ENCODE measurements at regions not wholly inside any gene's neighbourhood (a gene's known extent, or its start where the extent isn't known, plus 50 kb on each side); places are given as distances from the start of the nearest gene placed in this dataset.

DNA sequence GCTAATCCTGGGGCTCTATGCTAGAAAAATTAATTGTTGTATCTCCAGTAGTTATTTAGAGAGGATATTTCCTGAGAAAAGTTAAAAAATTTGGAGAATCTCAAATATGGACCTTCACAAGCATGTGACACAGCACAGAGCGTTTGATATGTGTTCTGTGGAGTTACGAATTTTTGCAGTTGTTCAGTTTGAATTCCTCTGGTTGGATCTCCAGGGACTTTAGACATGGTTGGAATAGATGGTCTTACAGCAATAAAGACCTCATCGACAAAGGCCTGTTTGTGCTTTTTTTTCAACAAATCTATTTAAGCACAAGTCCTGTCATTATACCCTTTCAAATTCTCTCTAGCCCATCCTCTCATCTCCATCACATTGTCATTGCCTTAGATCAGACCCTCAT lies 138.0 kb downstream of the TES start:
- Histone ChIP-seq H3K79me2 (ENCODE audit: control insufficient read depth, insufficient read depth, low read length) (no peaks in the 10 kb centered on the region), H3K4me3 (ENCODE audit: control insufficient read depth in 2 of 3, extremely low read depth in 1 of 3, insufficient read depth in 2 of 3, low read depth in 1 of 3, low read length in 3 of 3) (no peak overlapping the region), H4K20me1 (ENCODE audit: control insufficient read depth, extremely low read depth, insufficient read depth, low read length) (no peaks in the 10 kb centered on the region), H3K27me3 (ENCODE audit: control insufficient read depth, extremely low read depth, insufficient read depth, low read length) (no peaks in the 10 kb centered on the region), H3K4me1 (ENCODE audit: control insufficient read depth, extremely low read depth, insufficient read depth, low read length) (peaks cover 4% of the 10 kb centered on the region), H3K9me3 (ENCODE audit: control insufficient read depth, low read depth, low read length) (no peaks in the 10 kb centered on the region), H3K9me1 (ENCODE audit: control insufficient read depth, extremely low read depth, insufficient read depth, low read length) (no peaks in the 10 kb centered on the region), H3K36me3 (ENCODE audit: control insufficient read depth in 2 of 2, extremely low read depth in 1 of 2, insufficient read depth in 2 of 2, low read length in 2 of 2) (no peaks in the 10 kb centered on the region), H3K4me2 (ENCODE audit: control insufficient read depth, extremely low read depth, insufficient read depth, low read depth, low read length) (no peak overlapping the region), H3K27ac (ENCODE audit: control insufficient read depth, insufficient read depth, low read length) (no peak overlapping the region), H3K9ac (ENCODE audit: control insufficient read depth, extremely low read depth, insufficient read depth, low read length) (no peak overlapping the region), H2AFZ (ENCODE audit: control insufficient read depth, low read length) (no peak overlapping the region)
- dilution Hi-C loops (cut with MboI; ENCODE audit: extremely low pct_ligation_motif_present, low sequenced_read_pairs) = no loop called here
- no peak for TF ChIP-seq EZH2 (IDR thresholded peaks at IDR 0.05; ENCODE audit: low read length)
- TF ChIP-seq, protein P1, sequence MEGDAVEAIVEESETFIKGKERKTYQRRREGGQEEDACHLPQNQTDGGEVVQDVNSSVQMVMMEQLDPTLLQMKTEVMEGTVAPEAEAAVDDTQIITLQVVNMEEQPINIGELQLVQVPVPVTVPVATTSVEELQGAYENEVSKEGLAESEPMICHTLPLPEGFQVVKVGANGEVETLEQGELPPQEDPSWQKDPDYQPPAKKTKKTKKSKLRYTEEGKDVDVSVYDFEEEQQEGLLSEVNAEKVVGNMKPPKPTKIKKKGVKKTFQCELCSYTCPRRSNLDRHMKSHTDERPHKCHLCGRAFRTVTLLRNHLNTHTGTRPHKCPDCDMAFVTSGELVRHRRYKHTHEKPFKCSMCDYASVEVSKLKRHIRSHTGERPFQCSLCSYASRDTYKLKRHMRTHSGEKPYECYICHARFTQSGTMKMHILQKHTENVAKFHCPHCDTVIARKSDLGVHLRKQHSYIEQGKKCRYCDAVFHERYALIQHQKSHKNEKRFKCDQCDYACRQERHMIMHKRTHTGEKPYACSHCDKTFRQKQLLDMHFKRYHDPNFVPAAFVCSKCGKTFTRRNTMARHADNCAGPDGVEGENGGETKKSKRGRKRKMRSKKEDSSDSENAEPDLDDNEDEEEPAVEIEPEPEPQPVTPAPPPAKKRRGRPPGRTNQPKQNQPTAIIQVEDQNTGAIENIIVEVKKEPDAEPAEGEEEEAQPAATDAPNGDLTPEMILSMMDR (optimal IDR thresholded peaks at IDR 0.05 in 1 of 3, IDR thresholded peaks at IDR 0.05 in 1 of 3, conservative IDR thresholded peaks at IDR 0.05 in 1 of 3; ENCODE audit: extremely low read depth in 1 of 3, insufficient read depth in 2 of 3, low read length in 3 of 3) = no peak
- DNase-seq (ENCODE audit: low read depth, low spot score) (no peak), FAIRE-seq (no peak)

DNA sequence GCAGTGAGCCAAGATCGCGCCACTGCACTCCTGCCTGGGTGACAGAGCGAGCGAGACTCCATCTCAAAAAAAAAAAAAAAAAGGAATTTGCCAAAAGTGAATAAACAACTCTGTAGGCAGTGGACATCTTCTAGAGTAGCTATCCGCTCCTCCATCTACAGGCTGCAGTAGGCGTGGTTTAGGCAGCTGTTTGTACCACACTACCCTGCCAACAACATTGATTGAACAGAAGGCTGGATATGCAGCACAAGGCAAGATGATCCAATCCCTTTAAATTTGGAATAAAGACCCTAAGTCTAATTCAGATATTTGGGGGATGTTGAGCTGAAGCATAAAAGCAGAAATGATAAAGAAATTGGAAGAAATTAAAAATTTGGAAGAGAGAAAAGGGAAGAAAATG lies 141.6 kb downstream of the TES start:
- DNase-seq (ENCODE audit: low read depth, low spot score) = no peak
- FAIRE-seq = no peak
- Histone ChIP-seq H3K27ac (ENCODE audit: control insufficient read depth, insufficient read depth, low read length) (no peak overlapping the region), H3K4me2 (ENCODE audit: control insufficient read depth, extremely low read depth, insufficient read depth, low read depth, low read length) (no peak overlapping the region), H3K36me3 (ENCODE audit: control insufficient read depth in 2 of 2, extremely low read depth in 1 of 2, insufficient read depth in 2 of 2, low read length in 2 of 2) (no peaks in the 10 kb centered on the region), H3K9me3 (ENCODE audit: control insufficient read depth, low read depth, low read length) (no peaks in the 10 kb centered on the region), H4K20me1 (ENCODE audit: control insufficient read depth, extremely low read depth, insufficient read depth, low read length) (no peaks in the 10 kb centered on the region), H3K4me1 (ENCODE audit: control insufficient read depth, extremely low read depth, insufficient read depth, low read length) (peaks cover 36% of the 10 kb centered on the region), H3K9ac (ENCODE audit: control insufficient read depth, extremely low read depth, insufficient read depth, low read length) (no peak overlapping the region), H2AFZ (ENCODE audit: control insufficient read depth, low read length) (no peak overlapping the region), H3K4me3 (ENCODE audit: control insufficient read depth in 2 of 3, extremely low read depth in 1 of 3, insufficient read depth in 2 of 3, low read depth in 1 of 3, low read length in 3 of 3) (no peak overlapping the region), H3K79me2 (ENCODE audit: control insufficient read depth, insufficient read depth, low read length) (no peaks in the 10 kb centered on the region), H3K27me3 (ENCODE audit: control insufficient read depth, extremely low read depth, insufficient read depth, low read length) (no peaks in the 10 kb centered on the region), H3K9me1 (ENCODE audit: control insufficient read depth, extremely low read depth, insufficient read depth, low read length) (no peaks in the 10 kb centered on the region)
- TF ChIP-seq, protein P1 (optimal IDR thresholded peaks at IDR 0.05 in 1 of 3, IDR thresholded peaks at IDR 0.05 in 1 of 3, conservative IDR thresholded peaks at IDR 0.05 in 1 of 3; ENCODE audit: extremely low read depth in 1 of 3, insufficient read depth in 2 of 3, low read length in 3 of 3) = no peak
- no peak for TF ChIP-seq EZH2 (IDR thresholded peaks at IDR 0.05; ENCODE audit: low read length)
- dilution Hi-C loops (cut with MboI; ENCODE audit: extremely low pct_ligation_motif_present, low sequenced_read_pairs) = no loop called here
